Central memory CD8-positive, alpha-beta T cell (primary cell): ENCODE measurements at regions not wholly inside any gene's neighbourhood (a gene's known extent, or its start where the extent isn't known, plus 50 kb on each side); places are given as distances from the start of the nearest gene placed in this dataset.
A peak's percentile ranks its signal among the peaks of the same experiment; 100 is the strongest.
"Not testable (repeated sequence)": the region's sequence is repeated elsewhere in the genome, so short reads cannot be mapped to it uniquely, and the experiment has no call there.

ENCODE experiments used
- ATAC-seq: fragments of 150-1000 bp; cut with Tn5 transposase; replicated peaks from 2 replicates; pipeline ENCODE4 v1.10.0; 2022; ENCODE audit warnings: mild to moderate bottlenecking, moderate FRiP score, moderate number of reproducible peaks; ENCODE audit not compliant: poor library complexity, severe bottlenecking; ENCODE audit errors: extremely low read depth
- DNase-seq, 2 donors: peaks; one replicate each; pipeline ENCODE4 v3.0.0; 2021; ENCODE audit warnings: low spot score in 2 of 2
- H3K27ac Mint-ChIP-seq: one replicate; pipeline ENCODE4 v1.8.0; 2022; ENCODE audit warnings: low read depth, mild to moderate bottlenecking, moderate library complexity, mixed read lengths
- H3K27me3 Mint-ChIP-seq: one replicate; pipeline ENCODE4 v1.8.0; 2022; ENCODE audit warnings: mixed read lengths
- H3K36me3 Mint-ChIP-seq: one replicate; pipeline ENCODE4 v1.8.0; 2022; ENCODE audit warnings: mild to moderate bottlenecking, moderate library complexity, mixed read lengths; ENCODE audit not compliant: insufficient read depth
- H3K4me1 Mint-ChIP-seq: one replicate; pipeline ENCODE4 v1.8.0; 2022; ENCODE audit warnings: mixed read lengths
- H3K4me3 Mint-ChIP-seq: one replicate; pipeline ENCODE4 v1.8.0; 2022; ENCODE audit warnings: mild to moderate bottlenecking, moderate library complexity, mixed read lengths
- H3K9me3 Mint-ChIP-seq: one replicate; pipeline ENCODE4 v1.8.0; 2022; ENCODE audit warnings: mixed read lengths

GRCh38 chr2:75432761-75433361, 127.9 kb downstream of the EVA1A start:
- no peak for DNase-seq
- H3K27me3 Mint-ChIP-seq, result peaks cover 62% of the 10 kb centered on the region
- H3K9me3 Mint-ChIP-seq, result no peaks in the 10 kb centered on the region
- H3K4me1 Mint-ChIP-seq, result no peaks in the 10 kb centered on the region
- no peak for ATAC-seq
- no peak overlapping the region for H3K27ac Mint-ChIP-seq
- no peak overlapping the region for H3K4me3 Mint-ChIP-seq
- no peaks in the 10 kb centered on the region for H3K36me3 Mint-ChIP-seq

- Mint-ChIP-seq H3K27ac (no peak overlapping the region), H3K4me1 (no peaks in the 10 kb centered on the region), H3K36me3 (no peaks in the 10 kb centered on the region), H3K4me3 (no peak overlapping the region), H3K9me3 (no peaks in the 10 kb centered on the region), H3K27me3 (peaks cover 73% of the 10 kb centered on the region)
- DNase-seq, result no peak
- no peak for ATAC-seq
Measured at GRCh38 chr2:75431763-75432162, 129.0 kb downstream of the EVA1A start.

GRCh38 chr2:75431276-75431675, 129.5 kb downstream of the EVA1A start:
- Mint-ChIP-seq H3K36me3 (no peaks in the 10 kb centered on the region), H3K27me3 (peaks cover 78% of the 10 kb centered on the region), H3K27ac (no peak overlapping the region), H3K9me3 (no peaks in the 10 kb centered on the region), H3K4me3 (no peak overlapping the region), H3K4me1 (no peaks in the 10 kb centered on the region)
- no peak for ATAC-seq
- DNase-seq, result no peak

- H3K27me3 Mint-ChIP-seq, result peaks cover 79% of the 10 kb centered on the region
- not testable (repeated sequence) for ATAC-seq, H3K9me3 Mint-ChIP-seq, H3K27ac Mint-ChIP-seq, H3K4me3 Mint-ChIP-seq, H3K36me3 Mint-ChIP-seq, H3K4me1 Mint-ChIP-seq, DNase-seq
Measured at GRCh38 chr2:75430449-75430848, 130.3 kb downstream of the EVA1A start.

GRCh38 chr2:75428646-75429443, 131.9 kb downstream of the EVA1A start:
- H3K36me3 Mint-ChIP-seq, result no peaks in the 10 kb centered on the region
- H3K27ac Mint-ChIP-seq, result no peak overlapping the region
- no peaks in the 10 kb centered on the region for H3K9me3 Mint-ChIP-seq
- H3K4me1 Mint-ChIP-seq, result no peaks in the 10 kb centered on the region
- no peak for ATAC-seq
- DNase-seq, result no peak
- peaks cover 70% of the 10 kb centered on the region for H3K27me3 Mint-ChIP-seq
- no peak overlapping the region for H3K4me3 Mint-ChIP-seq

- Mint-ChIP-seq H3K27ac (no peak overlapping the region), H3K4me3 (no peak overlapping the region), H3K27me3 (peaks cover 71% of the 10 kb centered on the region), H3K9me3 (no peaks in the 10 kb centered on the region), H3K4me1 (no peaks in the 10 kb centered on the region), H3K36me3 (no peaks in the 10 kb centered on the region)
- no peak for DNase-seq
- no peak for ATAC-seq
Measured at GRCh38 chr2:75428060-75428459, 132.7 kb downstream of the EVA1A start.

GRCh38 chr2:75424936-75425619, 135.7 kb downstream of the EVA1A start:
- no peaks in the 10 kb centered on the region for H3K4me1 Mint-ChIP-seq
- H3K27ac Mint-ChIP-seq, result no peak overlapping the region
- DNase-seq (no peak), ATAC-seq (no peak)
- no peak overlapping the region for H3K4me3 Mint-ChIP-seq
- peaks cover 54% of the 10 kb centered on the region for H3K27me3 Mint-ChIP-seq
- no peaks in the 10 kb centered on the region for H3K9me3 Mint-ChIP-seq
- no peaks in the 10 kb centered on the region for H3K36me3 Mint-ChIP-seq

GRCh38 chr2:75421986-75422385, 138.8 kb downstream of the EVA1A start:
- H3K27me3 Mint-ChIP-seq, result peaks cover 29% of the 10 kb centered on the region
- no peak for ATAC-seq
- H3K4me1 Mint-ChIP-seq, result no peaks in the 10 kb centered on the region
- no peaks in the 10 kb centered on the region for H3K9me3 Mint-ChIP-seq
- H3K4me3 Mint-ChIP-seq, result no peak overlapping the region
- DNase-seq, result no peak
- no peak overlapping the region for H3K27ac Mint-ChIP-seq
- H3K36me3 Mint-ChIP-seq, result no peaks in the 10 kb centered on the region

GRCh38 chr2:75416420-75417342, 144.1 kb downstream of the EVA1A start:
- peak overlapping the region; percentile 74 for H3K4me3 Mint-ChIP-seq
- peaks cover 7% of the 10 kb centered on the region for H3K4me1 Mint-ChIP-seq
- peak overlapping the region; percentile 42 for H3K27ac Mint-ChIP-seq
- H3K36me3 Mint-ChIP-seq, result no peaks in the 10 kb centered on the region
- peaks cover 36% of the 10 kb centered on the region for H3K27me3 Mint-ChIP-seq
- H3K9me3 Mint-ChIP-seq, result no peaks in the 10 kb centered on the region
- no peak for DNase-seq
- peak; percentile 56 for ATAC-seq

GRCh38 chr2:75415731-75416130, 145.0 kb downstream of the EVA1A start:
- Mint-ChIP-seq H3K36me3 (no peaks in the 10 kb centered on the region), H3K4me1 (peaks cover 7% of the 10 kb centered on the region), H3K27ac (no peak overlapping the region), H3K4me3 (peak overlapping the region; percentile 74), H3K9me3 (no peaks in the 10 kb centered on the region), H3K27me3 (peaks cover 36% of the 10 kb centered on the region)
- ATAC-seq (no peak), DNase-seq (no peak)

- no peaks in the 10 kb centered on the region for H3K36me3 Mint-ChIP-seq
Measured at GRCh38 chr2:75415111-75415626, 145.6 kb downstream of the EVA1A start.

GRCh38 chr2:75411574-75411973, 149.2 kb downstream of the EVA1A start:
- peaks cover 3% of the 10 kb centered on the region for H3K4me1 Mint-ChIP-seq
- peaks cover 6% of the 10 kb centered on the region for H3K9me3 Mint-ChIP-seq
- DNase-seq (no peak), ATAC-seq (no peak)
- H3K27ac Mint-ChIP-seq, result no peak overlapping the region
- H3K27me3 Mint-ChIP-seq, result peaks cover 50% of the 10 kb centered on the region
- H3K4me3 Mint-ChIP-seq, result no peak overlapping the region
- no peaks in the 10 kb centered on the region for H3K36me3 Mint-ChIP-seq

More at GRCh38 chr2:75415111-75415626, 145.6 kb downstream of the EVA1A start:
- no peak for ATAC-seq
- Mint-ChIP-seq H3K9me3 (peaks cover 5% of the 10 kb centered on the region), H3K4me1 (peaks cover 7% of the 10 kb centered on the region), H3K27ac (no peak overlapping the region), H3K27me3 (peaks cover 36% of the 10 kb centered on the region), H3K4me3 (peak overlapping the region; percentile 74)
- DNase-seq, result no peak
